Neuronal stem cell (in vitro differentiated cells): ENCODE measurements at regions not wholly inside any gene's neighbourhood (a gene's known extent, or its start where the extent isn't known, plus 50 kb on each side); places are given as distances from the start of the nearest gene placed in this dataset.

Experiments used
- DNase-seq: peaks from one replicate; pipeline ENCODE4 v3.0.0-alpha.2; 2013; ENCODE audit warnings: low spot score
- H2AFZ ChIP-seq: one replicate; pipeline ENCODE4 v1.6.1; 2013; ENCODE audit warnings: mild to moderate bottlenecking, low read length, inconsistent platforms
- H2AK5ac ChIP-seq: 2 replicates; pipeline ENCODE4 v1.6.1; 2013; ENCODE audit warnings: low read depth, mild to moderate bottlenecking, inconsistent platforms, low read length, moderate library complexity, mixed read lengths
- H2BK120ac ChIP-seq: 2 replicates; pipeline ENCODE4 v1.6.1; 2013; ENCODE audit warnings: low read depth, mild to moderate bottlenecking, inconsistent platforms, low read length, moderate library complexity, mixed read lengths
- H2BK12ac ChIP-seq: one replicate; pipeline ENCODE4 v1.6.1; 2013; ENCODE audit warnings: low read length, inconsistent platforms
- H2BK15ac ChIP-seq: 2 replicates; pipeline ENCODE4 v1.6.1; 2013; ENCODE audit warnings: mild to moderate bottlenecking, low read length, inconsistent platforms, mixed read lengths
- H2BK5ac ChIP-seq: one replicate; pipeline ENCODE4 v1.6.1; 2013; ENCODE audit warnings: inconsistent platforms, mild to moderate bottlenecking, low read length, moderate library complexity
- H3K14ac ChIP-seq: one replicate; pipeline ENCODE4 v1.6.1; 2013; ENCODE audit warnings: low read length, inconsistent platforms
- H3K18ac ChIP-seq: 2 replicates; pipeline ENCODE4 v1.6.1; 2013; ENCODE audit warnings: low read length, inconsistent platforms
- H3K23ac ChIP-seq: 2 replicates; pipeline ENCODE4 v1.6.1; 2013; ENCODE audit warnings: low read depth, mild to moderate bottlenecking, mixed read lengths, low read length, inconsistent platforms; ENCODE audit not compliant: poor library complexity
- H3K27ac ChIP-seq: replicated peaks from 3 replicates; pipeline ENCODE4 v1.5.1; 2013; ENCODE audit warnings: low read length, inconsistent platforms
- H3K27me3 ChIP-seq, 3 experiments: 2 replicates each; pipeline ENCODE4 v1.6.1; 2013; ENCODE audit warnings: low read length in 3 of 3, mild to moderate bottlenecking in 2 of 3, inconsistent platforms in 1 of 3, low read depth in 1 of 3, mixed read lengths in 1 of 3, moderate library complexity in 1 of 3; ENCODE audit not compliant: control insufficient read depth in 3 of 3, insufficient read depth in 3 of 3
- H3K36me3 ChIP-seq, 2 donors: replicated peaks in 1 of 2; 2 replicates each; pipeline ENCODE4 v1.6.1; 2013; ENCODE audit warnings: low read length in 2 of 2; ENCODE audit not compliant: control insufficient read depth in 2 of 2, insufficient read depth in 2 of 2
- H3K4ac ChIP-seq: 2 replicates; pipeline ENCODE4 v1.6.1; 2013; ENCODE audit warnings: inconsistent platforms, mild to moderate bottlenecking, low read length, moderate library complexity
- H3K4me1 ChIP-seq, 2 donors: 1 replicate in 1 of 2; 2 replicates in 1 of 2; pipeline ENCODE4 v1.6.1; 2013; ENCODE audit warnings: low read length in 2 of 2, low read depth in 1 of 2; ENCODE audit not compliant: control insufficient read depth in 2 of 2, insufficient read depth in 1 of 2
- H3K4me2 ChIP-seq: one replicate; pipeline ENCODE4 v1.6.1; 2013; ENCODE audit warnings: mild to moderate bottlenecking, low read length, inconsistent platforms; ENCODE audit not compliant: insufficient read depth, poor library complexity, severe bottlenecking
- H3K4me3 ChIP-seq, 2 donors: 2 replicates each; pipeline ENCODE4 v1.5.1; 2013; ENCODE audit warnings: low read length in 2 of 2, mild to moderate bottlenecking in 2 of 2, inconsistent platforms in 1 of 2, moderate library complexity in 1 of 2
- H3K79me1 ChIP-seq: one replicate; pipeline ENCODE4 v1.6.1; 2013; ENCODE audit warnings: low read depth, mild to moderate bottlenecking, inconsistent platforms, low read length, moderate library complexity
- H3K9ac ChIP-seq: one replicate; pipeline ENCODE4 v1.6.1; 2013; ENCODE audit warnings: mild to moderate bottlenecking, low read depth, low read length, inconsistent platforms; ENCODE audit not compliant: poor library complexity
- H3K9me3 ChIP-seq, 2 donors: replicated peaks in 1 of 2; 2 replicates each; pipeline versions ENCODE3 to v1.6.1; 2013; ENCODE audit warnings: low read length in 2 of 2, mild to moderate bottlenecking in 2 of 2, inconsistent platforms in 1 of 2, low read depth in 1 of 2, mixed read lengths in 1 of 2, moderate library complexity in 1 of 2; ENCODE audit not compliant: control insufficient read depth in 2 of 2, insufficient read depth in 1 of 2
- H4K8ac ChIP-seq: one replicate; pipeline ENCODE4 v1.6.1; 2013; ENCODE audit warnings: low read depth, mild to moderate bottlenecking, inconsistent platforms, low read length, moderate library complexity
- H4K91ac ChIP-seq: one replicate; pipeline ENCODE4 v1.6.1; 2013; ENCODE audit warnings: low read length, low read depth, mild to moderate bottlenecking, inconsistent platforms; ENCODE audit not compliant: poor library complexity
- WGBS, 2 donors: extraction: QIAGEN DNeasy Blood & Tissue Kit; methylation state at CpG; one replicate each; pipeline ENCODE4 v1.1.7; 2013; ENCODE audit warnings: missing lambda C conversion rate in 2 of 2, mixed read lengths in 1 of 2; ENCODE audit not compliant: insufficient read length in 2 of 2, insufficient replicate concordance in 1 of 2; ENCODE audit errors: extremely low coverage in 2 of 2; 5-methylcytosine and 5-hydroxymethylcytosine counted together

DNA sequence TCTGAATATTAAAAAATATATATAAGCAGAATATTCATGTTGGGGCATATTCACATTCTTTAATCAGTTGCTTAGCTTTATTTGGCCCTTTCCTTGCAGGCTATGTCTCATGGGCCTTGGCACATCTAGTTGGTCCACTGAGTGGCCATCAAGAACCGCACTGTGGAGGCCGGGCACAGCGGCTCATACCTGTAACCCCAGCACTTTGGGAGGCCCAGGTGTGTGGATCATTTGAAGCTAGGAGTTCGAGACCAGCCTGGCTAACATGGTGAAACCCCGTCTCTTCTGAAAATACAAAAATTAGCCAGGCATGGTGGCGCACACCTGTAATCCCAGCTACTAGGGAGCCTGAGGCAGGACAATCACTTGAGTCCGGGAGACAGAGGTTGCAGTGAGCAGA, 127.6 kb upstream of the TANK start:
- WGBS, 2 donors: no CpG with 5 or more reads among the region's 7 CpGs
- Histone ChIP-seq H2BK12ac (no peak overlapping the region), H2AK5ac (no peak overlapping the region), H3K23ac (no peak overlapping the region), H3K4me1 (no peaks in the 10 kb centered on the region), H4K8ac (no peak overlapping the region), H3K4me3 (no peak overlapping the region), H3K4me2 (no peak overlapping the region), H2BK5ac (no peak overlapping the region), H3K79me1 (no peaks in the 10 kb centered on the region), H3K27ac (no peak overlapping the region), H3K4ac (no peak overlapping the region), H3K18ac (no peak overlapping the region), H4K91ac (no peak overlapping the region), H2AFZ (no peak overlapping the region), H3K36me3 (no peaks in the 10 kb centered on the region), H3K9ac (no peak overlapping the region), H2BK15ac (no peak overlapping the region), H3K27me3 (no peaks in the 10 kb centered on the region), H2BK120ac (no peak overlapping the region), H3K9me3 (no peaks in the 10 kb centered on the region), H3K14ac (no peak overlapping the region)
- DNase-seq: no peak

DNA sequence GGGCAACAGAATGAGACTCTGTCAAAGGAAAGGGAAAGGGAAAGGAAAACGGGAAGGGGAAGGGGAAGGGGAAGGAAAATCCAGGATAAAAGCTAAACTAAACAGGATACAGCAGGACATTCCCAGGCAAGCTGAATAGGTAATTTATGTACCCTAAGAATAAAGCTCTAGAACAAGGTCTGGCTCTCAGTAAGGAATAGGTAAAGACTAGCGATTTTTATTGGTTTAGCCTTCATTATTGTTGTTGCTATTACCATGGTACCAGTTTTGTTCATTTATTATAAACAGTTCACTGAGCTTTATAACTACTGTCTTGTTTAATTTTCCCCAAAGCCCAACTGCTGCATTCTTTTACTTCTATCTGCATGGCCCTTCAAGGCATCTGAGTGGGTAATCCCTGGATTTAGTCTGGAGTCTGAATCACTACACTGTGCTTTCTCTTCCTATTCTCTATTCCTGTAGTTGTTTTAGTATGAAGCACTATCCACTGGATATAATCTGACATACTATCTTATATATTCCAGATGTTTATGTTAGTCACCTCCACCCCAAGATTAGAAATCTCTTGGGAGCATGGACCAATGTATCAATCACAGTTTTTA, 127.1 kb upstream of the TANK start:
- no peak overlapping the region for H3K4me3 ChIP-seq
- no peak overlapping the region for H3K27ac ChIP-seq
- no peak overlapping the region for H3K14ac ChIP-seq
- H3K79me1 ChIP-seq: no peaks in the 10 kb centered on the region
- no peak overlapping the region for H2AK5ac ChIP-seq
- DNase-seq: no peak
- no peak overlapping the region for H2AFZ ChIP-seq
- no peaks in the 10 kb centered on the region for H3K36me3 ChIP-seq
- H2BK15ac ChIP-seq: no peak overlapping the region
- H3K4ac ChIP-seq: no peak overlapping the region
- no peak overlapping the region for H3K23ac ChIP-seq
- H4K8ac ChIP-seq: no peak overlapping the region
- WGBS, 2 donors: no CpG with 5 or more reads among the region's 2 CpGs
- no peak overlapping the region for H3K18ac ChIP-seq
- no peak overlapping the region for H2BK12ac ChIP-seq
- H2BK5ac ChIP-seq: no peak overlapping the region
- no peak overlapping the region for H2BK120ac ChIP-seq
- H3K4me1 ChIP-seq: no peaks in the 10 kb centered on the region
- no peaks in the 10 kb centered on the region for H3K27me3 ChIP-seq
- no peaks in the 10 kb centered on the region for H3K9me3 ChIP-seq
- no peak overlapping the region for H3K4me2 ChIP-seq
- no peak overlapping the region for H3K9ac ChIP-seq
- no peak overlapping the region for H4K91ac ChIP-seq

DNA sequence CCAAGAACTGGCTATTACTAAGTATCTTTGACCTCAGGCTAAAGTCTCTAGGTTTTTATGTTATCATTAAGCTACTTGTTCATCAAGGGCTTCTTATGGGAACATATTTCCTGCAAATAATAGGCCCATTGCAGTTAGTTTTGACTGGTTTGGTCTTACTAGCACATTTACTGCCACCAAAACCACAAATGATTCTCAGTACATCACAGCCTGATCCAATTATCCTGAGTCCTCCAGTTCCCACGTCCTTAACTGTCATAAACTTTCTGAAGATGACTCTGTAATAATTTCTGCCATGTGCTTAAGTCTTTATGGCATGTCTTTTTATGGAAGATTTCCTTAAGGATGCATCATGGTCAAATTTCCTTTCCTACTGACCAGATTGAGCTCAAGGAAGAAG, 123.3 kb upstream of the TANK start:
- H3K4me3 ChIP-seq: no peak overlapping the region
- no peak overlapping the region for H2AFZ ChIP-seq
- H3K23ac ChIP-seq: no peak overlapping the region
- H3K4ac ChIP-seq: no peak overlapping the region
- H2BK5ac ChIP-seq: no peak overlapping the region
- H2AK5ac ChIP-seq: no peak overlapping the region
- no peak overlapping the region for H3K14ac ChIP-seq
- peaks cover 0 to 7% of the 10 kb centered on the region in 2 donors for H3K4me1 ChIP-seq
- H3K27me3 ChIP-seq: no peaks in the 10 kb centered on the region
- no peak overlapping the region for H4K8ac ChIP-seq
- no peaks in the 10 kb centered on the region for H3K79me1 ChIP-seq
- no peak overlapping the region for H2BK120ac ChIP-seq
- H2BK15ac ChIP-seq: no peak overlapping the region
- DNase-seq: no peak
- no peaks in the 10 kb centered on the region for H3K9me3 ChIP-seq
- no peak overlapping the region for H2BK12ac ChIP-seq
- no peak overlapping the region for H3K27ac ChIP-seq
- no peak overlapping the region for H3K18ac ChIP-seq
- no peaks in the 10 kb centered on the region for H3K36me3 ChIP-seq
- no peak overlapping the region for H4K91ac ChIP-seq
- H3K4me2 ChIP-seq: no peak overlapping the region
- no peak overlapping the region for H3K9ac ChIP-seq
- whole genome bisulfite sequencing, 2 donors: no CpG with 5 or more reads among the region's 1 CpG

DNA sequence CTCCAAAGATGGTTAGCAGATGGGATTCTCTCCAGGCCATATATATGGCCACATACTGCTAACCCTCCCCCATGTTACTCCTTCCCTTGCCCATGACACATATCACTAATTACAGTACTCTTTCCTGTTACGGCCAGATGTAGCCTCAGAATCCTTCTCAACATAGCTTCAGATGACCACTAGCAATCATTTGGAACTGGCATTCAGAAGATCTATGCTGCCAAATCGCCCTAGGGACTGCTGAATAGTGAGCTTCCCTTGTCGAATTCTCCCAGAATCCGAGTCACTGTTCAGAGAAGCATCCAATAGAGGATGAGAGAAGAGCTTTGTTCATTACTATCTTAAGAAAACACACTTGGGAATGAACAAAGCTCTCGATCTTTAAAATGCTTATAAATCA, 121.2 kb upstream of the TANK start:
- H3K4me2 ChIP-seq: no peak overlapping the region
- H3K9me3 ChIP-seq: no peaks in the 10 kb centered on the region
- no peak overlapping the region for H3K4me3 ChIP-seq
- H3K23ac ChIP-seq: no peak overlapping the region
- H2BK15ac ChIP-seq: no peak overlapping the region
- H4K91ac ChIP-seq: no peak overlapping the region
- no peak overlapping the region for H4K8ac ChIP-seq
- no peak overlapping the region for H2BK12ac ChIP-seq
- H3K4me1 ChIP-seq: peaks cover 0 to 27% of the 10 kb centered on the region in 2 donors
- no peak overlapping the region for H3K18ac ChIP-seq
- H2AFZ ChIP-seq: no peak overlapping the region
- H3K36me3 ChIP-seq: no peaks in the 10 kb centered on the region
- H3K9ac ChIP-seq: no peak overlapping the region
- WGBS, 2 donors: no CpG with 5 or more reads among the region's 5 CpGs
- H2BK120ac ChIP-seq: no peak overlapping the region
- DNase-seq: no peak
- no peak overlapping the region for H3K14ac ChIP-seq
- no peaks in the 10 kb centered on the region for H3K79me1 ChIP-seq
- H3K27ac ChIP-seq: no peak overlapping the region
- no peaks in the 10 kb centered on the region for H3K27me3 ChIP-seq
- no peak overlapping the region for H3K4ac ChIP-seq
- H2BK5ac ChIP-seq: no peak overlapping the region
- H2AK5ac ChIP-seq: no peak overlapping the region
